ENCODE measurements at regions not wholly inside any gene's neighbourhood (a gene's known extent, or its start where the extent isn't known, plus 50 kb on each side); places are given as distances from the start of the nearest gene placed in this dataset.

DNA sequence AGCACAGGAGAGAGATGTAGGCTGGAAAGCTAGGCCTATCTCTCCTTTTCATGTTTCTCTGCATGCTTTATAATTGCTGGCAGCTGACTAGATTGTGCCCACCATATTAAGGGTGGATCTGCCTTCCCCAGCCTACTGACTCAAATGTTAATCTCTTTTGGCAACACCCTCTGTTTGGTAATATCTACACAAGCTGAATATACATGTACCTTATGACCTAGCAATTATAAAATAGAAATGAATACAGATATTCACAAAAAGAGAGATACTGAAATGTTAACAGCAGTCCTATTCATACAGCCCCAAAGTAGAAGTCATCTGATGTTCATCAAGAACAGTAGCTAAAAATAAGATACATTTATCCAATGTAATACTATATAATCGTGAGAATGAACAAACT, 429.6 kb downstream of the EPM2A start (continued):
- TF ChIP-seq AGO1 (IDR thresholded peaks at IDR 0.05; ENCODE audit: low read depth, low read length, poor library complexity, severe bottlenecking): no peak
- no peak for TF ChIP-seq SCMH1 (CRISPR knock-in tag; IDR thresholded peaks at IDR 0.05; ENCODE audit: borderline replicate concordance)
- TF ChIP-seq, protein P1, sequence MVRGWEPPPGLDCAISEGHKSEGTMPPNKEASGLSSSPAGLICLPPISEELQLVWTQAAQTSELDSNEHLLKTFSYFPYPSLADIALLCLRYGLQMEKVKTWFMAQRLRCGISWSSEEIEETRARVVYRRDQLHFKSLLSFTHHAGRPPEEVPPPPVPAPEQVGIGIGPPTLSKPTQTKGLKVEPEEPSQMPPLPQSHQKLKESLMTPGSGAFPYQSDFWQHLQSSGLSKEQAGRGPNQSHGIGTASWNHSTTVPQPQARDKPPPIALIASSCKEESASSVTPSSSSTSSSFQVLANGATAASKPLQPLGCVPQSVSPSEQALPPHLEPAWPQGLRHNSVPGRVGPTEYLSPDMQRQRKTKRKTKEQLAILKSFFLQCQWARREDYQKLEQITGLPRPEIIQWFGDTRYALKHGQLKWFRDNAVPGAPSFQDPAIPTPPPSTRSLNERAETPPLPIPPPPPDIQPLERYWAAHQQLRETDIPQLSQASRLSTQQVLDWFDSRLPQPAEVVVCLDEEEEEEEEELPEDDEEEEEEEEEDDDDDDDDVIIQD (CRISPR knock-in tag; IDR thresholded peaks at IDR 0.05; ENCODE audit: low read depth): no peak

GRCh38 chr6:145306489-145306888, 428.8 kb downstream of the EPM2A start:
- 49% methylated on average over 5 of the region's 5 CpGs for WGBS (ENCODE audit: low lambda C conversion rate)
- FAIRE-seq (no peak), ATAC-seq (no peak), DNase-seq (ENCODE audit: low spot score) (no peak)
- no TSS peak for BruUV-seq (replicated peaks)
- Histone ChIP-seq H3K9me3 (ENCODE audit: low read length) (no peaks in the 10 kb centered on the region), H3K36me3 (replicated peaks in 1 of 2; ENCODE audit: control insufficient read depth in 1 of 2, insufficient read depth in 2 of 2, low read length in 2 of 2) (no peaks in the 10 kb centered on the region), H3K4me3 (replicated peaks in 1 of 3; ENCODE audit: insufficient read depth in 1 of 3, low read depth in 2 of 3, low read length in 3 of 3) (no peak overlapping the region), H3K27me3 (ENCODE audit: control insufficient read depth in 1 of 2, insufficient read depth in 2 of 2, low read length in 2 of 2) (0 out of 5 replicates have a peak, but pooled peaks cover 0 to 2% of the 10 kb centered on the region in 2 experiments), H3K79me2 (ENCODE audit: insufficient read depth, low read length) (no peaks in the 10 kb centered on the region), H3K27ac (ENCODE audit: extremely low read length, insufficient read depth, low read length) (no peak overlapping the region), H3K4me2 (ENCODE audit: low read depth, low read length) (no peak overlapping the region), H3K9ac (ENCODE audit: insufficient read depth, low read depth, low read length) (no peak overlapping the region), H4K20me1 (ENCODE audit: insufficient read depth, low read length) (no peaks in the 10 kb centered on the region), H2AFZ (ENCODE audit: low read length) (no peak overlapping the region), H3K4me1 (ENCODE audit: insufficient read depth, low read length) (no peaks in the 10 kb centered on the region)
- intact Hi-C loops (cut with micrococcal nuclease; ENCODE audit: unreplicated experiment) (no loop called here), in situ Hi-C loops (cut with HindIII; ENCODE audit: extremely low pct_ligation_motif_present, low pct_unique_long_range_greater_than_20kb) (no loop called here)
- CTCF ChIA-PET (ENCODE audit: low intra/inter-chr PET ratio, low total read pairs): no interaction called here
- no peak for TF ChIP-seq ZFP41 (CRISPR knock-in tag; IDR thresholded peaks at IDR 0.05; ENCODE audit: borderline replicate concordance)
- POLR2A ChIA-PET: no interaction called here

GRCh38 chr6:145309842-145310535, 425.3 kb downstream of the EPM2A start:
- no peak overlapping the region for H2AFZ ChIP-seq (ENCODE audit: low read length)
- H3K36me3 ChIP-seq (replicated peaks in 1 of 2; ENCODE audit: control insufficient read depth in 1 of 2, insufficient read depth in 2 of 2, low read length in 2 of 2): no peaks in the 10 kb centered on the region
- H3K9me3 ChIP-seq (ENCODE audit: low read length): no peaks in the 10 kb centered on the region
- no peak overlapping the region for H3K27ac ChIP-seq (ENCODE audit: extremely low read length, insufficient read depth, low read length)
- no peak overlapping the region for H3K4me2 ChIP-seq (ENCODE audit: low read depth, low read length)
- intact Hi-C loops (cut with micrococcal nuclease; ENCODE audit: unreplicated experiment) (no loop called here), in situ Hi-C loops (cut with HindIII; ENCODE audit: extremely low pct_ligation_motif_present, low pct_unique_long_range_greater_than_20kb) (no loop called here)
- TF ChIP-seq CEBPG (CRISPR knock-in tag; IDR thresholded peaks at IDR 0.05) (no peak), ZNF10 (CRISPR knock-in tag; IDR thresholded peaks at IDR 0.05; ENCODE audit: borderline replicate concordance, low read depth) (no peak), ZNF772 (CRISPR knock-in tag; IDR thresholded peaks at IDR 0.05) (no peak), YY1 (IDR thresholded peaks at IDR 0.05; ENCODE audit: insufficient read depth, insufficient replicate concordance, low read depth, low read length) (no peak), PBX2 (CRISPR knock-in tag; IDR thresholded peaks at IDR 0.05) (no peak), NCOA5 (CRISPR knock-in tag; IDR thresholded peaks at IDR 0.05) (no peak), NFKB2 (CRISPR knock-in tag; IDR thresholded peaks at IDR 0.05; ENCODE audit: borderline replicate concordance) (no peak)
- no peak for DNase-seq (ENCODE audit: low spot score)
- ChIA-PET CTCF (ENCODE audit: low intra/inter-chr PET ratio, low total read pairs) (no interaction called here), POLR2A (no interaction called here)
- no TSS peak for BruUV-seq (replicated peaks)
- no peak for FAIRE-seq
- no peaks in the 10 kb centered on the region for H3K79me2 ChIP-seq (ENCODE audit: insufficient read depth, low read length)
- WGBS (ENCODE audit: low lambda C conversion rate): under 1% methylated on average over 3 of the region's 3 CpGs
- no peaks in the 10 kb centered on the region for H4K20me1 ChIP-seq (ENCODE audit: insufficient read depth, low read length)
- H3K4me3 ChIP-seq (replicated peaks in 1 of 3; ENCODE audit: insufficient read depth in 1 of 3, low read depth in 2 of 3, low read length in 3 of 3): no peak overlapping the region
- H3K27me3 ChIP-seq (ENCODE audit: control insufficient read depth in 1 of 2, insufficient read depth in 2 of 2, low read length in 2 of 2): no peaks in the 10 kb centered on the region
- no peaks in the 10 kb centered on the region for H3K4me1 ChIP-seq (ENCODE audit: insufficient read depth, low read length)
- H3K9ac ChIP-seq (ENCODE audit: insufficient read depth, low read depth, low read length): no peak overlapping the region
- no peak for ATAC-seq

Data from HepG2 (cell line).